ENCODE measurements at regions not wholly inside any gene's neighbourhood (a gene's known extent, or its start where the extent isn't known, plus 50 kb on each side); places are given as distances from the start of the nearest gene placed in this dataset.

GRCh38 chr9:28651050-28651722 is 1077.9 kb upstream of the C9orf72 start:
- H3K27me3 ChIP-seq (ENCODE audit: insufficient read depth, low read length, poor library complexity, severe bottlenecking) = no peaks in the 10 kb centered on the region
- H3K9me3 ChIP-seq (ENCODE audit: insufficient read depth, low read depth, low read length) = no peaks in the 10 kb centered on the region
- H3K9me2 ChIP-seq (replicated peaks; ENCODE audit: low read depth, low read length) = no peaks in the 10 kb centered on the region
- H3K4me1 ChIP-seq (ENCODE audit: insufficient read depth, low read length, poor library complexity, severe bottlenecking) = no peaks in the 10 kb centered on the region
- TF ChIP-seq CTCF (conservative IDR thresholded peaks at IDR 0.05; ENCODE audit: low read length) (no peak), EZH2phosphoT487 (IDR thresholded peaks at IDR 0.05; ENCODE audit: borderline replicate concordance) (no peak)
- H3K36me3 ChIP-seq (ENCODE audit: insufficient read depth, low read length) = no peaks in the 10 kb centered on the region
- H3K79me2 ChIP-seq (ENCODE audit: insufficient read depth, low read length) = no peaks in the 10 kb centered on the region
- H3K9ac ChIP-seq (ENCODE audit: low read depth, low read length, poor library complexity, severe bottlenecking) = no peak overlapping the region
- H3K4me3 ChIP-seq (ENCODE audit: low read length, poor library complexity, severe bottlenecking) = no peak overlapping the region
- no peaks in the 10 kb centered on the region for H3F3A ChIP-seq (ENCODE audit: low read depth)
- no peaks in the 10 kb centered on the region for H4K20me1 ChIP-seq (ENCODE audit: insufficient read depth, low read length, poor library complexity, severe bottlenecking)
- H2AFZ ChIP-seq (ENCODE audit: low read length) = no peak overlapping the region
- no peak overlapping the region for H3K4me2 ChIP-seq (ENCODE audit: low read depth, low read length, poor library complexity, severe bottlenecking)

GRCh38 chr9:28653216-28653615 is 1079.9 kb upstream of the C9orf72 start:
- Histone ChIP-seq H3K4me3 (ENCODE audit: low read length, poor library complexity, severe bottlenecking) (no peak overlapping the region), H3K9ac (ENCODE audit: low read depth, low read length, poor library complexity, severe bottlenecking) (no peak overlapping the region), H3F3A (ENCODE audit: low read depth) (no peaks in the 10 kb centered on the region), H2AFZ (ENCODE audit: low read length) (no peak overlapping the region), H3K4me1 (ENCODE audit: insufficient read depth, low read length, poor library complexity, severe bottlenecking) (no peaks in the 10 kb centered on the region), H3K27me3 (ENCODE audit: insufficient read depth, low read length, poor library complexity, severe bottlenecking) (no peaks in the 10 kb centered on the region), H3K79me2 (ENCODE audit: insufficient read depth, low read length) (no peaks in the 10 kb centered on the region), H3K9me2 (replicated peaks; ENCODE audit: low read depth, low read length) (no peaks in the 10 kb centered on the region), H4K20me1 (ENCODE audit: insufficient read depth, low read length, poor library complexity, severe bottlenecking) (no peaks in the 10 kb centered on the region), H3K36me3 (ENCODE audit: insufficient read depth, low read length) (no peaks in the 10 kb centered on the region), H3K9me3 (ENCODE audit: insufficient read depth, low read depth, low read length) (no peaks in the 10 kb centered on the region), H3K4me2 (ENCODE audit: low read depth, low read length, poor library complexity, severe bottlenecking) (no peak overlapping the region)
- TF ChIP-seq CTCF (conservative IDR thresholded peaks at IDR 0.05; ENCODE audit: low read length) (no peak), EZH2phosphoT487 (IDR thresholded peaks at IDR 0.05; ENCODE audit: borderline replicate concordance) (no peak)

- no peaks in the 10 kb centered on the region for H3K9me3 ChIP-seq (ENCODE audit: insufficient read depth, low read depth, low read length)
Observed at GRCh38 chr9:28656727-28657126, 1083.4 kb upstream of the C9orf72 start.

More at GRCh38 chr9:28656727-28657126, 1083.4 kb upstream of the C9orf72 start:
- Histone ChIP-seq H3F3A (ENCODE audit: low read depth) (no peaks in the 10 kb centered on the region), H3K9me2 (replicated peaks; ENCODE audit: low read depth, low read length) (no peaks in the 10 kb centered on the region), H3K36me3 (ENCODE audit: insufficient read depth, low read length) (no peaks in the 10 kb centered on the region), H3K9ac (ENCODE audit: low read depth, low read length, poor library complexity, severe bottlenecking) (no peak overlapping the region), H3K4me3 (ENCODE audit: low read length, poor library complexity, severe bottlenecking) (no peak overlapping the region), H3K4me2 (ENCODE audit: low read depth, low read length, poor library complexity, severe bottlenecking) (no peak overlapping the region), H2AFZ (ENCODE audit: low read length) (no peak overlapping the region), H3K79me2 (ENCODE audit: insufficient read depth, low read length) (no peaks in the 10 kb centered on the region), H3K4me1 (ENCODE audit: insufficient read depth, low read length, poor library complexity, severe bottlenecking) (no peaks in the 10 kb centered on the region), H4K20me1 (ENCODE audit: insufficient read depth, low read length, poor library complexity, severe bottlenecking) (no peaks in the 10 kb centered on the region), H3K27me3 (ENCODE audit: insufficient read depth, low read length, poor library complexity, severe bottlenecking) (no peaks in the 10 kb centered on the region)
- no peak for TF ChIP-seq CTCF (conservative IDR thresholded peaks at IDR 0.05; ENCODE audit: low read length)
- no peak for TF ChIP-seq EZH2phosphoT487 (IDR thresholded peaks at IDR 0.05; ENCODE audit: borderline replicate concordance)

Data from Loucy (cell line).